ENCODE measurements at regions not wholly inside any gene's neighbourhood (a gene's known extent, or its start where the extent isn't known, plus 50 kb on each side); places are given as distances from the start of the nearest gene placed in this dataset.
"Not testable (repeated sequence)": the region's sequence is repeated elsewhere in the genome, so short reads cannot be mapped to it uniquely, and the experiment has no call there.

- no peaks in the 10 kb centered on the region for H3K4me1 ChIP-seq
- H3K9me3 ChIP-seq: no peaks in the 10 kb centered on the region
- TF ChIP-seq, protein P1, sequence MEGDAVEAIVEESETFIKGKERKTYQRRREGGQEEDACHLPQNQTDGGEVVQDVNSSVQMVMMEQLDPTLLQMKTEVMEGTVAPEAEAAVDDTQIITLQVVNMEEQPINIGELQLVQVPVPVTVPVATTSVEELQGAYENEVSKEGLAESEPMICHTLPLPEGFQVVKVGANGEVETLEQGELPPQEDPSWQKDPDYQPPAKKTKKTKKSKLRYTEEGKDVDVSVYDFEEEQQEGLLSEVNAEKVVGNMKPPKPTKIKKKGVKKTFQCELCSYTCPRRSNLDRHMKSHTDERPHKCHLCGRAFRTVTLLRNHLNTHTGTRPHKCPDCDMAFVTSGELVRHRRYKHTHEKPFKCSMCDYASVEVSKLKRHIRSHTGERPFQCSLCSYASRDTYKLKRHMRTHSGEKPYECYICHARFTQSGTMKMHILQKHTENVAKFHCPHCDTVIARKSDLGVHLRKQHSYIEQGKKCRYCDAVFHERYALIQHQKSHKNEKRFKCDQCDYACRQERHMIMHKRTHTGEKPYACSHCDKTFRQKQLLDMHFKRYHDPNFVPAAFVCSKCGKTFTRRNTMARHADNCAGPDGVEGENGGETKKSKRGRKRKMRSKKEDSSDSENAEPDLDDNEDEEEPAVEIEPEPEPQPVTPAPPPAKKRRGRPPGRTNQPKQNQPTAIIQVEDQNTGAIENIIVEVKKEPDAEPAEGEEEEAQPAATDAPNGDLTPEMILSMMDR (IDR thresholded peaks at IDR 0.05): no peak
- no peak for TF ChIP-seq POLR2A (IDR thresholded peaks at IDR 0.05)
- no peak for DNase-seq
- no peaks in the 10 kb centered on the region for H3K36me3 ChIP-seq
- H3K27ac ChIP-seq: no peak overlapping the region
- H3K4me3 ChIP-seq: no peak overlapping the region
- no peaks in the 10 kb centered on the region for H3K27me3 ChIP-seq
- intact Hi-C loops (cut with DNase I; ENCODE audit: low total_unique reads): no loop called here
Measured at GRCh38 chr3:94799420-94800060, 736.7 kb downstream of the NSUN3 start.

GRCh38 chr3:94811836-94812235 is 749.0 kb downstream of the NSUN3 start:
- H3K27me3 ChIP-seq: no peaks in the 10 kb centered on the region
- no peaks in the 10 kb centered on the region for H3K36me3 ChIP-seq
- H3K4me1 ChIP-seq: no peaks in the 10 kb centered on the region
- no peak overlapping the region for H3K27ac ChIP-seq
- H3K9me3 ChIP-seq: no peaks in the 10 kb centered on the region
- DNase-seq: no peak
- intact Hi-C loops (cut with DNase I; ENCODE audit: low total_unique reads): no loop called here
- TF ChIP-seq, protein P1 (IDR thresholded peaks at IDR 0.05): no peak
- no peak overlapping the region for H3K4me3 ChIP-seq

GRCh38 chr3:94821241-94821640 is 758.4 kb downstream of the NSUN3 start:
- Histone ChIP-seq H3K9me3 (no peaks in the 10 kb centered on the region), H3K4me3 (no peak overlapping the region), H3K27me3 (no peaks in the 10 kb centered on the region), H3K27ac (no peak overlapping the region), H3K4me1 (no peaks in the 10 kb centered on the region), H3K36me3 (no peaks in the 10 kb centered on the region)
- intact Hi-C loops (cut with DNase I; ENCODE audit: low total_unique reads): no loop called here
- no peak for TF ChIP-seq POLR2A (IDR thresholded peaks at IDR 0.05)
- TF ChIP-seq, protein P1 (IDR thresholded peaks at IDR 0.05): no peak
- DNase-seq: no peak

GRCh38 chr3:94822298-94822697 is 759.4 kb downstream of the NSUN3 start:
- Histone ChIP-seq H3K27me3 (no peaks in the 10 kb centered on the region), H3K36me3 (no peaks in the 10 kb centered on the region), H3K4me3 (no peak overlapping the region), H3K9me3 (no peaks in the 10 kb centered on the region), H3K27ac (no peak overlapping the region), H3K4me1 (no peaks in the 10 kb centered on the region)
- TF ChIP-seq, protein P1 (IDR thresholded peaks at IDR 0.05): no peak
- no peak for TF ChIP-seq POLR2A (IDR thresholded peaks at IDR 0.05)
- intact Hi-C loops (cut with DNase I; ENCODE audit: low total_unique reads): no loop called here
- DNase-seq: no peak

- H3K4me3 ChIP-seq; H3K4me1 ChIP-seq; intact Hi-C loops (cut with DNase I; ENCODE audit: low total_unique reads); H3K9me3 ChIP-seq; H3K27ac ChIP-seq; H3K27me3 ChIP-seq; H3K36me3 ChIP-seq; DNase-seq: not testable (repeated sequence)
Measured at GRCh38 chr3:94846251-94846650, 783.4 kb downstream of the NSUN3 start.

DNA sequence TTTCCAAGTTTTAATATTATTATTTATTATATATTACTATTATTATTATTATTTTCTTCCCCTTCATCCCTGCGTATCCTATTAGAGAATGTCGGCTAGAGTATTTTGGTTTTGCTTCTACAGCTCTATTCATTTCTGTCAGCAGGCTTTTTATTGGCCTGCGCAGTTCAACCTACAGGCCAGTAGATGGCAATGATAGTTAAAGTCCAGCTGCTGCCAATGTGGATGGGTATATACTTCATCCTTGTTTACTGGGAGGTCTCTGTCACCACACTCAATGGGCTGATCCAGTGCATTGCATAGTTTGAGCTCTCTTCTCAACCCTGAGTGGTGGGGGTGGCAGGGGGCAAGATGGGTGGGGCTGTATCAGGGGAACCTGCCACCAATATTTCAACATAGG is 799.8 kb downstream of the NSUN3 start:
- H3K4me3 ChIP-seq: no peak overlapping the region
- no peak overlapping the region for H3K27ac ChIP-seq
- peaks cover 0 to 4% of the 10 kb centered on the region in 2 donors for H3K9me3 ChIP-seq
- no peaks in the 10 kb centered on the region for H3K4me1 ChIP-seq
- intact Hi-C loops (cut with DNase I; ENCODE audit: low total_unique reads): no loop called here
- H3K36me3 ChIP-seq: no peaks in the 10 kb centered on the region
- DNase-seq: no peak
- no peak for TF ChIP-seq POLR2A (IDR thresholded peaks at IDR 0.05)
- no peaks in the 10 kb centered on the region for H3K27me3 ChIP-seq
